ENCODE measurements at regions not wholly inside any gene's neighbourhood (a gene's known extent, or its start where the extent isn't known, plus 50 kb on each side); places are given as distances from the start of the nearest gene placed in this dataset.

DNA sequence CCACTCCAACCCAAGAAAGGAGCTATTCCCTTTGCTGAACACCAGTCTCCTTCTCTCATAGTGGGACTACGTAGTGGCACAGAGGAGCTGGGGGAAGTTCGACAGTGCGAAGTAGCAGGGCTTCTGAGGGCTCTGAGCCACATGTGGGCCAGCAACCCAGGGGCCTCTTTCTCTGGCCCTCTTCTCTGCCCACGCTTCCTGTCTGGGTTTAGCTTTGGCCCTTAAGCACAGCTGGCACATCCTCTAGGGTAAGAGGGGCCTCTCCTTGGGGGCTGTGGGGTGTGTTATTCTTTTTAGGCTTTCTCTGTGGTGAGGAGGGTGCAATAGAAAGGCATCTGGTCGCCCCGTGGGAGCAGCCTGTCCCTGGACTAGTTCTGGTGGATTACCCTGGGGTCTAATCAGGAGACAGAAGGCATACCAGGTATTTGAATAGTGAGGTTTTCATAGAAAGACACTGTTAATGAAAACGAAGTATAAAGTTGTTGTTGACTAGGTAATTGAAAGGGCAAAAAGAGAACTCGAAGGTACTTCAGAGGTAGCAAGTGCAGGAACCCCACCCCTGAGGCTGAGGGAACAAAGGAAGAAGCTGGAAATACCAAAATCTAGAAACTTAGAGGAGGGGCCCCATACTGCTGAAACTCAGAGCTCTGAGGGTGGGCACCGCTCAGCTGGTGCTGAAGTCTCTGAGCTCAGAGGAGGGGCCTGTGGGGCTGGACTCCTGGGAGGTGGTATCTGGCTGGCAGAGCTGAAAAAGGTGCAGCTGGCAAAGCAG, 151.9 kb upstream of the RPS6KA3 start:
- DNase-seq: no peak

DNA sequence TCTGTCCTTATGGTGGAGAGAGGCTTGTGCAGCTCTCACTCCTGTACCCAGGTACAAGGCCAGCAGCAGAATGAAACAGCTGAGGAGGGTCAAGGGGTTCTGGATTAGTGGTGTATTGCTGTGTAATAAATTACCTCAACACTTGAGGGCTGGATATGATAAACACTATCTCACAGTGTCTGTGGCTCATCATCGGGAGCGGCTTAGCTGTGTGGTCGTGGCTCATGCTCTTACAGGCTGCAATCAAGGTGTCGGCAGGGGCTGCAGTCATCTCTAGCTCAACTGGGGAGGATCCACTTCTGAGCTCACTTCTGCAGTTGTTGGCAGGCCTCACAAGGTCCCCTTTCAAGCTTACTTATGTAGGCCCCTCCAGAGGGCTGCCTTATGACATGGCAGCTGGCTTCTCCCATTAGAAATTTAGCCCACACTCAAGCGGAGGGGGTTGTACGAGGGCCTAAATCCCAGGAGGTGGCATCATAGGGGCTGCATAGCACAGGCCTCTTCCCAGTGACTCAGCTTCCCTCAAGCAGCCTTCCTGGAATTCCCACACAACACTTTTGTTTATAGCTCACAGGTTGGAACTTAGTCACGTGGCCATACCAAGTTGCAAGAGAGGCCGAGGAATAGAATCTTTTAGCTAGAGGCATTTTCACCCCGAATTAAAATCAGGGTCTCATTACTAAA, 148.2 kb upstream of the RPS6KA3 start:
- DNase-seq: no peak

DNA sequence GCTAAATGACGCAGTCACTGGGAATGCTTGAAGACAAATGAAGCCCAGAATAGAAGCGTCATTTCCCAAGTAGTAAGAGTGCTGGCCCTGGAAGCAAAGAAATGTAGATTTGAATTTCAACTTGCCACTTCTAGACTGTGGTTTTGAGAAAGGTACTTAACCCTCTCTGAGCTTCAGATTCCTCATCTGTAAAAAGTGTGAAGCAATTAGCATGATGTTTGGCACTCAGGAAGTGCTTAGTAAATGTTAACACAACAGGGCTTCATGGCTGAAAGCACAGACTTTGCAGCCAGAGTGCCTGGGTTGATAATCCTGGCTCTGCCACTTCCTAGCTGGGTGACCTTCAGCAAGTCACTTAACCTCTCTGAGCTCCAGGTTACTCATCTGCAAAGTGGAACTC, 147.4 kb upstream of the RPS6KA3 start:
- no peak for DNase-seq

DNA sequence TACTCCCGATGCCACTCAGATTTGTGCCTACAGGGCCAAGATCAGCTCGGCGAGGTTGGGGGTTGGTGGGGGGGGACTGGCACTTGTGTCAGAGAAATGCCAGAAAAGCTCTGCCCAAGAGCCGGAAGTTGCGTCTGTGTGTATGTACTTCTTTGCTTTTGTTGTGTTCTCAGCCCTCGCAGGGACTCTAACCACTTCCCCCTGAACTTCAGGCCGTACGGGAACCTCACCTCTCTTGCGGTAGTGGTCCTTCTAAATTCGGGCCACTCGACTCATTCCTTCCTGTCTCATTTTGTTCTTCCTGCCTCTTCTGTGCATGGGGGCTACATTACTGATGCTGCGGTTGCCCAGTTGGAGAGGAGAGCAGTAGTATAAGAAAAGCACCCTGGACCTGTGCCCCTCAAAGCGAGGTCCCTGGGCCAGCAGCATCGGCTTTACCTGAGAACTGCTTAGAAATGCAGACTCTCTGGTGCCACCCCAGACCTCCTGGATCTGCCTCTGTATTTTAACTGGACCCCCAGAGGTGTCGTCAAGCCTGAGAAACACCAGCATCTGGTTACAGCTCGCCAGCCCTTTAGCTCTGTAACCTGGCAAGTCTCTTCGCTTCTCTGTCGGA, 146.3 kb upstream of the RPS6KA3 start:
- DNase-seq: peak; percentile 18

DNA sequence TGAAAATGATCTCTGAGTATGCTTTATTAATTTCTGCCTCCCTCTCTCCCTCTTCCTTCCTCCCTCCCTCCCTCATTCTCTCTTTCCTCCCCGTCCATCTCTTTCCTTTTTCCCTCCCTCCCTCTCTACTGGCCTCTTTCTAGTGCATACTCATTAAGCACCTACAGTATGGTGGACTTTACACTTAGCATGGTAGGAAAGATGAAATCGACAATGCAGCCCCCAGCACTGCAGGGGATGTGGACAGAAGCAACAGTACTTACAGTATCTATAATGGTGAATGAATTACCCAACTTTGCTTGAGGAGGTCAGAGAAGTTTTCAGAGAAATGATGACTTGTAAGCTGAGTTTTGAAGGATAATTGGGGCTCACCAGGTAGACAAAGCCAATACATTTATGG, 143.8 kb upstream of the RPS6KA3 start:
- DNase-seq: no peak

DNA sequence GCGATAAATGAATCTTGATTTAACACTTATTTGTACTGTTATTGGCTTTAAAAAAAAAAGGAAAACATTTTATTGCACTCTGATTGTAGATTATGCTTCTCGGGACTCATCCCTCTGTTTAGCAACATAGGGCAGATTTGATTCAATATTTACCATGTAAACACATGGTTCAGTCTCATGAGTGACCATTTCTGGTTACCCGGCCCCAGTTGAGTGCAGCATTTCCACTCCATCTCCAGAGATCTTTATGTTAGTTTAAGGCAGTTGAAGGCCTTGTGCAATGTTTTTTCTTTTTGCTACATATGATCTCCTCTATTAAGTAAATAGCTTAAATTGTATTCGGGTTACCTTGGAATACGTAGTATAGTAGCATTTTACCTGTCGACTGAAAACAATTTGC, 143.3 kb upstream of the RPS6KA3 start:
- no peak for DNase-seq

DNA sequence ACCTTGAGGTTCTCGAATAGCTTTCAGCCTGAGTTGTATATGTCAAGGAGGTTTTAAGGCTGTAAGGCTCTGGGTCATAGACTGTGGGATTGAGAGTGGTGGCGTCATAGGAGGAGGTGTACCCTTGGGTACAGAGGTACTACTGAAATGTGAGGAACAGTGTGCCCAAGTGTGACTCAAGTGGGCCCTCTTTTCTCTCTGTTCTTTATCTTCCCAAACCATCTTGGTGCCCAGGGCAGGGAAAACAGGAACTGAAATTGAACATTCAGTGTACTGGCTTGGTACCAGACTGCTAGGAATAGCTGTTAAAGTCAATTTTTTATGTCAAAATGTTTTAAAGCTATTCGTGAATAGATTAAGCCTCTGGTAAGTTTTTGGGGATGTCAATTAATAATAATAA, 136.2 kb upstream of the RPS6KA3 start:
- no peak for DNase-seq

DNA sequence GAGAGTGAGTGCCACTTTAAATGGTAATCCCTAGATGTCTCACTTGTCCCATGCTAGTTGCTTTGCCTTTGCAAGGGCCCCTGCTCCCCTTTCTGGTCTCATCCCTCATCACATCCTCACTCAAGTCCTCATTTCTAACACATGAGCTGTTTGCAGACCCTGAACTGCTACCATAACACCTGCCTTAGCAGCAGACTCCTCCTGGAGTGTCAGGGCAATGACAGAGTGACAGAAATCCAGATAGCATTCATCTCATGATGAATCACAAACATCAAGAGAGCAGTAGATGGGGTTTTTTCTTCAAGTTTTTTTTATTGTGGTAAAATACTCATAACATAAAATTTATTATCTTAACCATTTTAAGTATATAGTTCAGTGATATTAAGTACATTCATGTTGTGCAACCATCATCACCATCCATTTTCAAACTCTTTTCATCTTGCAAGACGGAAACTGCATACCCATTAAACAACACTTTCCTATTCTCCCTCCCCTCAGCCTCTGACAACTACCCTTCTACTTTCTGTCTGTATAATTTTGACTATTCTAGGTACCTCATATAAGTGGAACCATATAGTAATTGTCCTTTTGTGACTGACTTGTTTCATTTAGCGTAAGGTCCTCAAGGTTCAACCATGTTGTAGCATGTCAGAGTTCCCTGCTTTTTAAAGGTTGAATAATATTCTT, 133.2 kb upstream of the RPS6KA3 start:
- no peak for DNase-seq

DNA sequence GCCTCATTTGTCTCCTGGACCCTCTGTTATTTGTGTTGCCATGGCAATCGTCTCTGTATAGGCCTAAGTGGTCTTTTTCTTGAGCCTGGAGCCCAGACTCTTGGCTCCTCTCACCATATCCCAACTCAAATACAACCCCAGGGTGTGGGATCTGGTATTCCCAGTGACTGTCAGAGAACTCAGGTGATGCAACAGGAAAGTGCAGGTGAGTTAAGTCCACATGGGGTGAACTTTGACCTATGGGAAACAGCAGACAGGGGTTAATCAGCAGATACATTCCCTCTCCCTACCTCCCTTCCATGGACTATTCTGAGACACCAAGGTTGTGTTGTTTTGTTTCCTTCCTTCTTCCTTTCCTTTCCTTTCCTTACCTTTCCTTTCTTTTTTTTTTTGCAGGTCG, 130.9 kb upstream of the RPS6KA3 start:
- no peak for DNase-seq

DNA sequence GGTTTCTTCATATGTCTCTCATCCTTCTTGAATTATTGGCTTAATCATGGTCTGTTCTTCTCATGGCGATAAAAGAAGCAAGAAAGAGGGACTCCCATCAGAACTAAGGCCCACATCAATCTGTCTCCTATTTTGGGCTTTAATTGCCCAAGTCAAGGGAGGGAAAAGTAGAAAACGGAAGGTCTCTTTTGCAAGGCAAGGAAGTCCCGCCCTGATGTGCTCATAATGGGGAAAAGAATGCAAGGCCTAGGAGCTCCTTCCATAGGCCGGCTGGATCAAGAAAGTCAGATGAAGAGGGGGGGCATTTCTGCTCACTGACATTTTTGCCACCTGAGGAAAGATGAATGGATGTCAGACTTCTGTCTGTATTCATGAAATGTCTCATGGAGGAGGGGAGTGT, 127.7 kb upstream of the RPS6KA3 start:
- DNase-seq: no peak

DNA sequence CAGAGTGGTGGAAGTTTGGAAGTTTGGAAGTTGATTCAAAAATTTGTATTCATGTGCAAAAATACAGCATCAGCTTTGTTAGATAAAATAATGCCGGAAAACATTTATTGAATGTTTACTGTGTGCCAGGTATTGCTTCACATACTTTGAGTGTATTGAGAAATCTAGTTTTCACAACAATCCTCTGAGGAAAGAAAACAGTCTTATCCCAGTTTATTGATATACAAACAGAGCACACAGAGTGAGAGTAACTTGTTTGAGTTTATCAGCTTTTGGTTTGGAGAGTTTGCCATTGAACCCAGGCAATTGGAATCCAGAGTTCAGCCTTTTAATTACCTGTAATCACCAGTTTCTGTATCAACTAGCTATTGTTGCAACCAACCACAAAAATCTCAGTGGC, 127.2 kb upstream of the RPS6KA3 start:
- DNase-seq: no peak

DNA sequence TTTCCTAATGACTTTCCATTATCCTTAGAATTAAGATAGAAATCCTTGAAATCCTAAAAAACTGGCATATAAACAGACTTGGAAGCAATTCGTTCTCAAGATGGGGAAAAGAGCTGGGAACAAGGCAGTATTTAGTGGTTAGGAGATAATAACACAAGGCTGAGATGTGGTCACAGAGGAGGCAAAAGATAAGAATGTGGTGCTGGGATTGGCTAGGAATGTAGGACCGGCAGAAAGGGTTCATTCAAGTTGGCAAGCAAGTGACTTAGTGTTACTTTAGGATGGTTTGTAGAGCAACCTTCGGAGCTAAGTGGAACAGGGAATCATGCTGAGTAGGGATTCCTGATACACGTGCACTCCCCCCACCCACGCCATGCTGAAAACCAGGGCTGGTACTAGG, 121.9 kb upstream of the RPS6KA3 start:
- no peak for DNase-seq

DNA sequence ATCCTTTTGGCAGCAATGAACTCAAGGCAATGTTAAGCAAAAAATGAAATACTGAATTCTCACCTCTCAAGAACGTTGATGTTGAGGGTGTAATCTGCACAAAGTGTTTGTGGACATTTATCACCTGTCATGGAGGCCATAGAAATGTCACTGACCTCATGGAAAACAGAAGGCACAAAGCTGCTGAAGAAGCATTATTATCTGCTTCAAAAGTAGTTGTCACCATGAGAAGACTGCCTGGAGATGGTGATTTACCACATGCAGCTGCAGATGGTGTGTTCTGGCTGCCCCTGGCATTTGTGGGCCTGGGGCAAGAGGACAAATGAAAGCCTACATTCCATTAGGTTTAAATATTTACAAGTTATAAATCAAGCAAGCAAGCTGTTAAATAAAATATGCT, 116.8 kb upstream of the RPS6KA3 start:
- no peak for DNase-seq

DNA sequence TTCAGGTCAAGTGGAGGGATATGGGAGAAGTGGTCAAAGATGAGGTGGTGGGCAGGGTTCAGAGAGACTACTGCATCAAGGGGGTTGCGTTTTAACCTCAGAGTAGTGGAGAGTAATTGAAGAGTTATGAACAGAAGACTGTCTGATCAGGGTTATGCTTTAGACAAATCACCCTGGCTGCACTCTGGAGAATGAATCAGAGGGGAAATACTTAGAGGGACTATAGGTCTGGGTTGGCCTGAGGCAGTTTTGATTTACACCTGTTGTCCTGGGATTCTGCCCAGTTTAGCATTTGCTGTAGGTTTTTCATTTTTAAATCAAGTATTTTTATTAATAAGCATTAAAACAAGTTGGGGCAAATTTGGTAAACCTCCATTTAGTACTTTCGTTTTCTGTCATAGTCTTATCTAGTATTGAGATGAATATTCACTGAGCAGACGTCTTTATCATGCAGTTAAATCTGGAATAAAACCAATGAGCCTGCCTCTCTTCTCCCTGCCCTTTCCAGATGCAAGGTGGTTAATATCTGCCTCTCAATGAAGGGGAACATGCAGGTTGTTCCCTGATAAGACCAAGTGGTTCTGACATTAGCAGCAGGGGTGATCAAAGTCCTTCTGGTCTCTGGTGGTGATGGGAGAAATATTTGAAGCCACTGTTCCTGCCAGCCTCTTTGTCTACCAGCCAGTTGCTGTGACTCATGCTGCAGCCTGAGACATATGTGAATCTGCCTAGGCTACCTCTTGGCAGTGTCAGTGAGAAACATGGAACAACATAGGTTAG, 116.0 kb upstream of the RPS6KA3 start:
- DNase-seq: peak; percentile 10

DNA sequence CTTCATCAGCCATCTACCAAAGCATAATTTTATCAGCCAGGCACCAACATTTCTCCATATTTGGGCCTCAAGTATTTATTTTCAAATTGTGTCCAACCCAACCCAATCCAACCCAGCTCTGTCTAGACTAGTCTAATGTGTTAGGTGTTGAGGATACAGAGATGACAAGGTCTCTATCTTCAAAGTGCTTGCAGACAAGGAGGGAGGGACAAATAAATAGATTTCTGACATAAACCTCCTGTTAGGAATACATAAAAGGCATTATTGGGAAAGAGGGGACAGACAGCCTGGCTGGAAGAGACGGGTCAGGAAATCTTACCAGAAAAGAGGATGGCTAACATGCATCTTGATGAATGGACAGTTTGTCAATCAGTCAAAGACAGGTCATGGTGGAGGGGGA, 115.4 kb upstream of the RPS6KA3 start:
- DNase-seq: no peak

DNA sequence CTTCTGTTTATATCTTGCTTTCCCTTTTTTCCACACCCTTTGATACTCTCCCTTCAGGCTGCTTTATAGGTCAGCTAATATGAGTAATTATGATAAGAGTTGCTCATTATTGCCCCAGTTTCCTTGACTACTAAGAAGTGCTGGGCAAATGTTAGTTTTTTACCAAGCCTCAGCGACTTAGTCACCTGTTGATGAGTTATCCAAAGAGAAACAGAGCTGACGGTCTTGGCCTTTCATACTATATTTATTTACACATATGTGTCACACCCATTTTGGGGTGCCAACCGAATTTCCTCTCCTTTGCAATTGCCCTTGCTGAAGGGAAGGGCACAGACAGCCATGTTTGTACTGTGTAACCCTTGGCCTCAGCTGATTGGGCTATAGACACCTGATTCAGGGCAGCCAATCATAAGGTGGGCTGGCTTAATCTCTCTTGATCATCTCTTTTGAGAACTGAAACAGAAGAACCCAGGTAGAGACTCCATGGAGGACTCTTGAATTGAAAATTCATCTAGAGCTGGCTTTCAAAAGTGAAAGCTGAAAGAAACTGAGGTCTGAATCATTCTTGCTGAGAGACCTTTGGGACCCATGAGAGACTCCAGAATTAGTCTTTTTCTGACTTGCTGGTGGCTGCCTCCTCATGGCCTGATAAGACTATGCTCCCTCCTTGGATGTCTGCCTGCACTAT, 111.7 kb upstream of the RPS6KA3 start:
- DNase-seq: peak; percentile 11

DNA sequence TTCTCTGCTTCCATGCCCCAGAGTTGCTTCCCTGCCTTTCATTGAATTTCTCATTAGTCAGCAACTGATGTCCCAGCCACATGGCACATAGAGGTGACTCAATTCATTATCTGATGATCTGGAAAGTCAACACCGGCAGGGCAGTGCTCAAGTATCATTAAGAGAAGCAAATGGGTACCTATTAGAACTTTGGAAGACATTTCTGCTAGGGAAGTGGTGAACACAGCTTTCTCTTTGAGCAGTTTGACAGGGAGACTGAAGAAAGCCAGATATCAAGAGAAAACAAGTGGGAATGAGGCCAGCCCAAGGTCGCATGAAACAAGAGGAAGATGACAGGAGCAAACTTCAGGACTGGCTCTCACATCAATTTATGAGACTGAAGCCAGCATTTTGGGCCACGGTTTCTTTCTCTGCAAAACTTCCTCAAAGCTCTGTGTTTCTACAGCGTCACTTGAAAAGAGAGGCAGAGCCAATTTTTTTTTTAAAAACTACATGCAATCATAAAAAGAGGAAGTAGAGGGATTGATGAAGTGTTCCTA, 108.3 kb upstream of the RPS6KA3 start:
- no peak for DNase-seq

DNA sequence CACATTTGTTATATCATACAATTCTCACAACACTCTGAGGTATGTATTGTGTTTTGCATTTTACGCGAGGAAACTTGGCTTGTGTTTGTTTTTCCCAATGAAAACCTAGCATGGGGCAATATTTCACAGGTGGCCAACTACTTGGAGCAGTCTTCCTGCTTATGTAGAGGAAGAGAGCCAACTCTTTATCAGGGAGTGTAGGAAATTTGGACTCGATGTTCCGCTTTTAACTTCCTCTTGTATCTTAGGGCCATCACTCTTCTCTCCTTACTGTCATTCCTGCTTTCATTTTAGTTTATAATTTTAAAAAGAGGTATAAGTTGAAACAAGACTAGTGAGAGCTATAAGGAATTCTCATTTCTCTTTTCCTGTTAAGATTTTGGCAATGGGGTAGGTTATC, 107.7 kb upstream of the RPS6KA3 start:
- no peak for DNase-seq

DNA sequence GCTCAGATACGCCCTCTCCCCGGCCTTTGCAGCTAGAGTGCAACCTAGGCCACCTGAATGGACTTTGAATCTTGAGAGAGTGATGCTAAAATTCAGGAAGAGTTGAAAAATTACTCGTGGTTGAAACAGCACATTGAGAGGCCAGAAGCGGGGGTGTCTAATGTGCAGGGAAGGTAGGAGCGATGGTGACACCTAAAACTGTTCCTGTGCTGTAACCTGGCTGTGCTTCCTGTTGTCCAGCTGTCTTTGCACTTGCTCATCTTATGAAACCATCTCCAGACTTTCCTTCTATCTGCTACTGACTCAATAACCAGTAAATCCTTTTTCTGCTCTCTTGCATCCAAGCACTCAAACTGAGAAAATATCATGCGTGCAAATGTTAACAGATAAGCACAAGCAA, 106.4 kb upstream of the RPS6KA3 start:
- no peak for DNase-seq

DNA sequence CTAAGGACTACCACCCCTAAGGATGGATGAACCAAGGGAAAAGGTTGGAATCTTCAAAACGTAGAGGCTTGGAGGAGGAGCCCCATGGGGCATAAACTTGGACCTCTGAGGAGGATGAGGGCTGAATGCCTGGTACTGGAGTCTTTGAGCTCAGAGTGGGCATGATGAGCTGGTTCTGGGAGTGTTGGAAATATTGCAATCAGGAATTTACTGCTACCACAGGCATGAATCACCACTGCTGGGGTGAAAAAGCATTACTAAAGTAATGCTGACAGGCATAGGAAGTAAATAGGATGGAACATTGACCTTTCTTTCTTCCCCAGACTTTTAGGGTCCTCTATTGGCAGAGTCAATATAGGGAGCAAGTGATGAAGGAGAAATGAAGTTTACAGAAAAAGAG, 105.8 kb upstream of the RPS6KA3 start:
- no peak for DNase-seq

DNA sequence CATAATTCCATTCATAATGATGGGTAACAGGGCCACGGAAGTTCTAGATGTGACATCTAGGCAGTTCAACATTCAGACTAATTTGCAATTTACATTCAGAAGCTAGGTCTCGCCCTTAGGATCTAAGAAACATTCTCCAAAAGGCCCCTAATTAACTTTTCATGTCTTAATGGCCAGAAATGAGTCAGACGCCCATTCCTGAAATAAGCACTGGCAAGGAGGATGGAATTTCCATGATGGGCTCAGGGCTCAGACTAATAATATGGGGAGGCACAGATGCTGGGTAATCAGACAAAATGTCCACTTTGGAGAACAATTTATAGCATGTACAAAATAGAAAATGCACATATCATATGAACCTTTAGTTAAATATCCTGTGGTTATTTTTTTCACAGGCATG, 102.8 kb upstream of the RPS6KA3 start:
- DNase-seq: no peak

DNA sequence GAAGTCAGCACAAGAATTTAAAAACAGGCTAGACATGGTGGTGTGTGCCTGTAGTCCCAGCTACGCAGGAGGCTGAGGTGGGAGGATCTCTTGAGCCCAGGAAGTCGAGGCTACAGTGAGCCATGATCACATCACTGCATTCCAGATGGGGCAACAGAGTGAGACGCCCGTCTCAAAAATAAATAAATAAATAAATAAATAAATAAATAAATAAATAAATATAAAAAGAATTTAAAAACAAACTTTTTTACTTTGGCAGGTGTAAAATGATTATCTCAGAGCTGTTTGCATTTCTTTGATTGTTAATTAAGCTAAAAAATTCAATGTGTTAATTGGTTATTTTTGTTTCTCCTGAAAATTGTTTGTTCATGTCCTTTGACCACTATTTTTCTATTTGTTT, 97.5 kb upstream of the RPS6KA3 start:
- DNase-seq: no peak

All from activated naive CD4-positive, alpha-beta T cell treated with anti-CD3 and anti-CD28 coated beads, Interleukin-2, amount 50 U/mL, for 16 hours (primary cell).